OCI-LY3 (cell line): ENCODE measurements at regions not wholly inside any gene's neighbourhood (a gene's known extent, or its start where the extent isn't known, plus 50 kb on each side); places are given as distances from the start of the nearest gene placed in this dataset.

Source experiments
- CTCF ChIP-seq: fragments of 200-600, 300-600 bp; sonication (generic); IDR thresholded peaks from 2 replicates; pipeline ENCODE4 v1.5.1; 2014; ENCODE audit warnings: antibody characterized with exemption, low read length, low read depth
- EZH2phosphoT487 ChIP-seq: fragments of 200-600 bp; shearing (Covaris generic); IDR thresholded peaks from 2 replicates; pipeline ENCODE4 v1.6.1; 2018; ENCODE audit warnings: antibody characterized with exemption, mixed run types, low read depth

- TF ChIP-seq CTCF (no peak), EZH2phosphoT487 (no peak)
Measured at GRCh38 chr1:68352202-68352601, 97.6 kb downstream of the RPE65 start.
